Mucosa of descending colon (tissue), 3 donors: ENCODE measurements at regions not wholly inside any gene's neighbourhood (a gene's known extent, or its start where the extent isn't known, plus 50 kb on each side); places are given as distances from the start of the nearest gene placed in this dataset.
A peak's percentile ranks its signal among the peaks of the same experiment; 100 is the strongest.

Experiments
- ATAC-seq: fragments of 200-7000 bp; cut with Tn5 transposase; one replicate; pipeline ENCODE4 v1.9.1; 2020; ENCODE audit warnings: mild to moderate bottlenecking, moderate library complexity
- DNase-seq, 3 donors: peaks; one replicate each; pipeline ENCODE4 v3.0.0-alpha.2; 2020
- H3K36me3 ChIP-seq: fragments of 200-600 bp; one replicate; pipeline ENCODE4 v1.8.0; 2021; ENCODE audit warnings: low read depth, mild to moderate bottlenecking
- H3K4me1 ChIP-seq: fragments of 200-600 bp; one replicate; pipeline ENCODE4 v1.8.0; 2021; ENCODE audit warnings: low read depth, mild to moderate bottlenecking
- H3K4me3 ChIP-seq: fragments of 200-600 bp; one replicate; pipeline ENCODE4 v1.8.0; 2021; ENCODE audit warnings: mild to moderate bottlenecking
- H3K9me3 ChIP-seq: fragments of 200-600 bp; one replicate; pipeline ENCODE4 v1.8.0; 2021; ENCODE audit warnings: mild to moderate bottlenecking
- CTCF ChIP-seq: fragments of 200-600 bp; IDR thresholded peaks from one replicate; pipeline ENCODE4 v1.8.0; 2022; ENCODE audit warnings: antibody characterized with exemption, mild to moderate bottlenecking
- intact Hi-C, 2 donors: fragments of 100-400 bp; cut with DNase I in 1 of 2; cut with micrococcal nuclease in 1 of 2; formaldehyde crosslinking; loops; one replicate each; pipeline versions ENCODE4 v1.11.0 to v1.11.1; 2022; cut with DNase I, micrococcal nuclease
- donor health status: DM: no; HTN: no; CAD: no; lungs with moderate emphysema.
- donor health status: DM: no; HTN: no; CAD: no.
- donor health status: DM: no; HTN: yes; CAD: no.

- DNase-seq = no peak
- intact Hi-C loops = no loop called here
- TF ChIP-seq CTCF = no peak
- no peak overlapping the region for H3K4me3 ChIP-seq
- H3K4me1 ChIP-seq = no peaks in the 10 kb centered on the region
- no peaks in the 10 kb centered on the region for H3K9me3 ChIP-seq
- no peaks in the 10 kb centered on the region for H3K36me3 ChIP-seq
- ATAC-seq = peak; percentile 76
Observed at GRCh38 chr12:88693837-88694445, 113.7 kb upstream of the KITLG start.

GRCh38 chr12:88691811-88692210 is 111.5 kb upstream of the KITLG start:
- DNase-seq (no peak), ATAC-seq (no peak)
- intact Hi-C loops = no loop called here
- TF ChIP-seq CTCF = no peak
- Histone ChIP-seq H3K9me3 (no peaks in the 10 kb centered on the region), H3K4me1 (no peaks in the 10 kb centered on the region), H3K4me3 (no peak overlapping the region), H3K36me3 (no peaks in the 10 kb centered on the region)

GRCh38 chr12:88684610-88685009 is 104.3 kb upstream of the KITLG start:
- DNase-seq (peak in 1 of 3 donors; percentile 66), ATAC-seq (peak; percentile 94)
- H3K4me1 ChIP-seq = no peaks in the 10 kb centered on the region
- no peaks in the 10 kb centered on the region for H3K9me3 ChIP-seq
- intact Hi-C loops = no loop called here
- no peak for TF ChIP-seq CTCF
- no peak overlapping the region for H3K4me3 ChIP-seq
- H3K36me3 ChIP-seq = no peaks in the 10 kb centered on the region

GRCh38 chr12:88684170-88684569 is 103.9 kb upstream of the KITLG start:
- peak; percentile 74 for ATAC-seq
- Histone ChIP-seq H3K4me1 (no peaks in the 10 kb centered on the region), H3K9me3 (no peaks in the 10 kb centered on the region), H3K4me3 (no peak overlapping the region), H3K36me3 (no peaks in the 10 kb centered on the region)
- intact Hi-C loops = no loop called here
- no peak for TF ChIP-seq CTCF
- DNase-seq = no peak

GRCh38 chr12:88683628-88684027 is 103.4 kb upstream of the KITLG start:
- Histone ChIP-seq H3K4me1 (no peaks in the 10 kb centered on the region), H3K9me3 (no peaks in the 10 kb centered on the region), H3K4me3 (no peak overlapping the region), H3K36me3 (no peaks in the 10 kb centered on the region)
- ATAC-seq (no peak), DNase-seq (no peak)
- intact Hi-C loops = no loop called here
- no peak for TF ChIP-seq CTCF

GRCh38 chr12:88681271-88681670 is 101.0 kb upstream of the KITLG start:
- no peak for TF ChIP-seq CTCF
- Histone ChIP-seq H3K36me3 (no peaks in the 10 kb centered on the region), H3K4me1 (no peaks in the 10 kb centered on the region), H3K4me3 (no peak overlapping the region), H3K9me3 (no peaks in the 10 kb centered on the region)
- no peak for DNase-seq
- no peak for ATAC-seq
- intact Hi-C loops = no loop called here
